ENCODE measurements at regions not wholly inside any gene's neighbourhood (a gene's known extent, or its start where the extent isn't known, plus 50 kb on each side); places are given as distances from the start of the nearest gene placed in this dataset.

GRCh38 chr5:82925061-82925411 lies 152.2 kb downstream of the TMEM167A start:
- TF ChIP-seq POLR2A (IDR thresholded peaks at IDR 0.05; ENCODE audit: low read depth, low read length) = no peak
- no peak for TF ChIP-seq PML (IDR thresholded peaks at IDR 0.05; ENCODE audit: low read length)
- no peak for TF ChIP-seq SMAD5 (IDR thresholded peaks at IDR 0.05; ENCODE audit: low read depth)
- no peak for TF ChIP-seq ZNF274 (IDR thresholded peaks at IDR 0.05; ENCODE audit: insufficient read depth, insufficient read length)
- TF ChIP-seq ATF3 (IDR thresholded peaks at IDR 0.05; ENCODE audit: borderline replicate concordance, extremely low read depth, low read depth, low read length) = no peak
- TF ChIP-seq CBFB (IDR thresholded peaks at IDR 0.05; ENCODE audit: low read depth) = no peak

All from GM12878 (cell line).